ENCODE measurements at regions not wholly inside any gene's neighbourhood (a gene's known extent, or its start where the extent isn't known, plus 50 kb on each side); places are given as distances from the start of the nearest gene placed in this dataset.

GRCh38 chrX:107507093-107507743 lies 57.8 kb downstream of the FRMPD3 start (continued):
- TF ChIP-seq ZBTB4 (CRISPR knock-in tag; IDR thresholded peaks at IDR 0.05) (no peak), PAX8 (IDR thresholded peaks at IDR 0.05) (no peak), SMAD5 (IDR thresholded peaks at IDR 0.05; ENCODE audit: low read depth) (no peak), EGR1 (IDR thresholded peaks at IDR 0.05; ENCODE audit: borderline replicate concordance in 1 of 2, low read depth in 2 of 2, low read length in 2 of 2) (no peak), ZSCAN29 (IDR thresholded peaks at IDR 0.05) (no peak), SP1 (IDR thresholded peaks at IDR 0.05; ENCODE audit: low read depth, low read length) (no peak)

GRCh38 chrX:107507744-107508117 lies 58.3 kb downstream of the FRMPD3 start:
- FAIRE-seq = no peak
- no peak for TF ChIP-seq CBX3 (IDR thresholded peaks at IDR 0.05; ENCODE audit: borderline replicate concordance, low read depth)
- no peak for TF ChIP-seq EGR1 (IDR thresholded peaks at IDR 0.05; ENCODE audit: borderline replicate concordance in 1 of 2, low read depth in 2 of 2, low read length in 2 of 2)
- no peak for TF ChIP-seq RAD51 (IDR thresholded peaks at IDR 0.05)
- no peak for TF ChIP-seq TARDBP (IDR thresholded peaks at IDR 0.05; ENCODE audit: borderline replicate concordance)
- TF ChIP-seq SREBF2 (IDR thresholded peaks at IDR 0.05; ENCODE audit: low read length) = no peak
- no peak for TF ChIP-seq POLR2AphosphoS2 (IDR thresholded peaks at IDR 0.05; ENCODE audit: low read depth, low read length)
- TF ChIP-seq FOS (IDR thresholded peaks at IDR 0.05; ENCODE audit: borderline replicate concordance, extremely low read depth, insufficient read length) = no peak
- TF ChIP-seq ELK1 (IDR thresholded peaks at IDR 0.05; ENCODE audit: low read depth, low read length) = no peak
- TF ChIP-seq SUZ12 (IDR thresholded peaks at IDR 0.05; ENCODE audit: unreplicated experiment) = no peak
- no peak for TF ChIP-seq YBX1 (IDR thresholded peaks at IDR 0.05)
- TF ChIP-seq RAD21 (IDR thresholded peaks at IDR 0.05; ENCODE audit: insufficient read depth, low read depth, low read length) = no peak
- TF ChIP-seq BMI1 (IDR thresholded peaks at IDR 0.05; ENCODE audit: borderline replicate concordance) = no peak
- TF ChIP-seq MTA3 (IDR thresholded peaks at IDR 0.05; ENCODE audit: borderline replicate concordance, low read length) = no peak
- TF ChIP-seq STAT3 (IDR thresholded peaks at IDR 0.05; ENCODE audit: low read depth, low read length) = no peak
- TF ChIP-seq MAX (IDR thresholded peaks at IDR 0.05; ENCODE audit: low read depth, low read length) = no peak
- no peak for TF ChIP-seq LARP7 (IDR thresholded peaks at IDR 0.05)

More at GRCh38 chrX:107507744-107508117, 58.3 kb downstream of the FRMPD3 start:
- no peak overlapping the region for H3K27ac ChIP-seq (ENCODE audit: control insufficient read depth, insufficient read depth)
- H3K9me3 ChIP-seq (replicated peaks; ENCODE audit: control insufficient read depth, insufficient read depth, low read length) = no peaks in the 10 kb centered on the region; the same call in 2 of the 3 replicates
- no peaks in the 10 kb centered on the region for H3K27me3 ChIP-seq (replicated peaks in 1 of 2; ENCODE audit: control insufficient read depth in 2 of 2, insufficient read depth in 2 of 2, low read length in 1 of 2)
- 46% methylated on average over 3 of the region's 3 CpGs for WGBS (ENCODE audit: insufficient coverage, insufficient replicate concordance, low lambda C conversion rate, missing lambda C conversion rate)
- ChIA-PET RAD21 (ENCODE audit: unreplicated experiment) (no interaction called here), CTCF (no interaction called here), SMC1A (ENCODE audit: uncharacterized antibody, unreplicated experiment) (no interaction called here), POLR2A (no interaction called here)
- no TSS peak for BruUV-seq (replicated peaks)
- H2AFZ ChIP-seq (ENCODE audit: control insufficient read depth, low read depth, low read length) = no peak overlapping the region
- H3K4me1 ChIP-seq (ENCODE audit: control insufficient read depth, insufficient read depth, low read length) = no peaks in the 10 kb centered on the region
- H3K79me2 ChIP-seq (ENCODE audit: control insufficient read depth, insufficient read depth, low read length) = no peaks in the 10 kb centered on the region
- H3K4me3 ChIP-seq = no peak overlapping the region
- H3K4me2 ChIP-seq (ENCODE audit: control insufficient read depth, insufficient read depth) = no peak overlapping the region
- in situ Hi-C loops (cut with MboI) (no loop called here), intact Hi-C loops (cut with micrococcal nuclease; ENCODE audit: unreplicated experiment) (no loop called here)
- no peaks in the 10 kb centered on the region for H4K20me1 ChIP-seq (ENCODE audit: control insufficient read depth, insufficient read depth)
- H3K9ac ChIP-seq (ENCODE audit: control insufficient read depth, insufficient read depth, low read length) = no peak overlapping the region
- ATAC-seq (no peak), DNase-seq (ENCODE audit: low read depth, low spot score) (no peak)
- H3K36me3 ChIP-seq (ENCODE audit: control insufficient read depth in 2 of 2, insufficient read depth in 2 of 2, low read length in 1 of 2) = no peaks in the 10 kb centered on the region
